Psoas muscle (tissue), 7 donors: ENCODE measurements at regions not wholly inside any gene's neighbourhood (a gene's known extent, or its start where the extent isn't known, plus 50 kb on each side); places are given as distances from the start of the nearest gene placed in this dataset.
"Not testable (repeated sequence)": the region's sequence is repeated elsewhere in the genome, so short reads cannot be mapped to it uniquely, and the experiment has no call there.

Source experiments
- ATAC-seq, 4 donors: fragments of 200-7000 bp; cut with Tn5 transposase; one replicate each; pipeline ENCODE4 v1.9.1; 2020; ENCODE audit warnings: moderate library complexity in 3 of 4, mild to moderate bottlenecking in 2 of 4
- DNase-seq, 2 donors: peaks; one replicate each; pipeline ENCODE4 v3.0.0-alpha.2; 2020
- H3K27ac ChIP-seq: fragments of 200-600 bp; one replicate; pipeline ENCODE4 v1.8.0; 2022
- H3K27me3 ChIP-seq, 3 donors: fragments of 200-600 bp in 1 of 3; one replicate each; pipeline versions ENCODE4 v1.6.1 to v1.8.0; 2013 to 2022; ENCODE audit warnings: low read length in 2 of 3, mild to moderate bottlenecking in 2 of 3, moderate library complexity in 1 of 3; ENCODE audit not compliant: insufficient read depth in 3 of 3
- H3K36me3 ChIP-seq, 2 donors: fragments of 200-600 bp in 1 of 2; one replicate each; pipeline versions ENCODE4 v1.6.1 to v1.8.0; 2013 to 2022; ENCODE audit warnings: low read depth in 1 of 2, mild to moderate bottlenecking in 1 of 2, moderate library complexity in 1 of 2; ENCODE audit not compliant: insufficient read depth in 1 of 2
- H3K4me1 ChIP-seq: fragments of 200-600 bp; one replicate; pipeline ENCODE4 v1.8.0; 2022
- H3K4me3 ChIP-seq: fragments of 200-600 bp; one replicate; pipeline ENCODE4 v1.8.0; 2022; ENCODE audit warnings: mild to moderate bottlenecking
- H3K9me3 ChIP-seq: fragments of 200-600 bp; one replicate; pipeline ENCODE4 v1.8.0; 2022
- WGBS, 3 donors: extraction: QIAGEN DNeasy Blood & Tissue Kit; methylation state at CpG; one replicate each; pipeline versions ENCODE4 v1.1.6 to v1.1.7; 2013; 5-methylcytosine and 5-hydroxymethylcytosine counted together
- intact Hi-C, 2 donors: fragments of 100-400 bp; cut with DNase I; formaldehyde crosslinking; loops; one replicate each; pipeline versions ENCODE4 v1.11.0 to v1.14.2; 2022
- TF ChIP-seq, protein P1 (sequence below): fragments of 200-600 bp; IDR thresholded peaks from one replicate; pipeline ENCODE4 v1.8.0; 2022; ENCODE audit warnings: antibody characterized with exemption
- donor health status: healthy with polysubstance abuse.
- donor health status: DM: no; HTN: no; CAD: no; lungs with moderate emphysema.
- donor health status: Bipolar disorder and iron deficiency.
- donor health status: healthy.
- donor health status: DM: yes; HTN: yes; CAD: no.
- donor health status: DM: no; HTN: no; CAD: no.
- donor health status: DM: yes; HTN: yes; CAD: no.

DNA sequence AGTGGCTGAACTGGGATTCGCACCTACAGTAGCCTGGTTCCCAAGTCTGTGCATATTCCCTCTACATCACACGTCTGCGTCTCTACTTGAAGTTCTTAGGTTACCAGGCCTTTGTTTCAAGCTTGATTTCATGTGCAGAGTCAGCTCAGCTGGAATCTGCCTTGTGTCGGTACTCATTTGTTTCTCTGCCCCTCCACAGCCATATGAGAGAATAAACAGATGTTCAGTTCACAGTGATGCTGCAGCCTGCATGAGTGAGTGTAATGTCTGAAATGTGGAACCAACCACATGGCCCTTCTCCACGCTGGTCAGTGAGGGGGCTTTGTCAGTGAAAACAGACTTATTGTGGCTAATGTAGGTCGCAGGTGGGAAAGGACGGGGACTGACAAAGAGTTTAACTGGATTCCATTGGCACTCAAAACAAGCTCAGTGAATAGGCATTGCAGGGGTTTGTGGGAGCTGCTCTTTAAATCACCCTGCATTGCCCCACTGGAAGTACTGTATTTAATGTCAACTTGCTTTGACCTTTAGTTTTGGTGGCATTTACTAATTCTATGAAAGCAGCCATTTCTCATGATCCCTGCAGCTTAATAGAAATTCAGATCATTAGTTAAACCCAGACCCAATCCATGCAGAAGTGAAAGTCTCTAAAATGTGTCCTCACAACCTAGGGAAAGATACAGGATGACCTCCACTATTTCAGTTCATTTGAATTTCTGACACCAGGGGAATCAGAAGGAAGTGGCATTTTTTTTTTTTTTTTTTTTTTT is 136.4 kb upstream of the FAM78B start:
- TF ChIP-seq, protein P1, sequence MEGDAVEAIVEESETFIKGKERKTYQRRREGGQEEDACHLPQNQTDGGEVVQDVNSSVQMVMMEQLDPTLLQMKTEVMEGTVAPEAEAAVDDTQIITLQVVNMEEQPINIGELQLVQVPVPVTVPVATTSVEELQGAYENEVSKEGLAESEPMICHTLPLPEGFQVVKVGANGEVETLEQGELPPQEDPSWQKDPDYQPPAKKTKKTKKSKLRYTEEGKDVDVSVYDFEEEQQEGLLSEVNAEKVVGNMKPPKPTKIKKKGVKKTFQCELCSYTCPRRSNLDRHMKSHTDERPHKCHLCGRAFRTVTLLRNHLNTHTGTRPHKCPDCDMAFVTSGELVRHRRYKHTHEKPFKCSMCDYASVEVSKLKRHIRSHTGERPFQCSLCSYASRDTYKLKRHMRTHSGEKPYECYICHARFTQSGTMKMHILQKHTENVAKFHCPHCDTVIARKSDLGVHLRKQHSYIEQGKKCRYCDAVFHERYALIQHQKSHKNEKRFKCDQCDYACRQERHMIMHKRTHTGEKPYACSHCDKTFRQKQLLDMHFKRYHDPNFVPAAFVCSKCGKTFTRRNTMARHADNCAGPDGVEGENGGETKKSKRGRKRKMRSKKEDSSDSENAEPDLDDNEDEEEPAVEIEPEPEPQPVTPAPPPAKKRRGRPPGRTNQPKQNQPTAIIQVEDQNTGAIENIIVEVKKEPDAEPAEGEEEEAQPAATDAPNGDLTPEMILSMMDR: no peak
- 37 to 47% (median 41%) methylated on average over 7 of the region's 7 CpGs for WGBS, 3 donors

DNA sequence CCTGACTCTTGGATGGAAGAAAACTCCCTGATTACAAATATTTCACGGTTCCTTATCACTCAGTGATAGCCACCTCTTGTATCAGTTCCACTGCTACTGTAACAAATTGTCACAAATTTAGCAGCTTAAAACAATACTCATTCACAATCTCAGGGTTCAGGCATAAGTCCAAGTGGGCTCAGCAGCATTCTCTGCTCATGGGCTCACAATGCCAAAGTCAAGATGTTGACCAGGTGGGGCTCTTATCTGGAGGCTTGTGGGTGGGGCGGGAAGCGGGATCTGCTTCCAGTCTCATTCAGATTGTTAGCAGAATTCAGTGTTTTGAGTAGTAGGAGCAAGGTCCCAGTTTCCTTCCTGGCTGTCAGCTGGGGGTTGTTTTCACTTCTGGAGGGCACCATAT is 137.3 kb upstream of the FAM78B start:
- no peak overlapping the region for H3K27ac ChIP-seq
- DNase-seq (no peak), ATAC-seq (no peak)
- H3K4me3 ChIP-seq: no peak overlapping the region
- 78 to 88% (median 80%) methylated on average over 3 of the region's 3 CpGs for WGBS, 3 donors
- intact Hi-C loops: no loop called here
- no peaks in the 10 kb centered on the region for H3K27me3 ChIP-seq
- H3K36me3 ChIP-seq: no peaks in the 10 kb centered on the region
- H3K4me1 ChIP-seq: no peaks in the 10 kb centered on the region
- TF ChIP-seq, protein P1: no peak
- no peaks in the 10 kb centered on the region for H3K9me3 ChIP-seq

More for the DNA sequence above, 136.4 kb upstream of the FAM78B start:
- DNase-seq: no peak
- no peaks in the 10 kb centered on the region for H3K36me3 ChIP-seq
- H3K4me1 ChIP-seq: no peaks in the 10 kb centered on the region
- H3K27me3 ChIP-seq: no peaks in the 10 kb centered on the region
- intact Hi-C loops: no loop called here
- ATAC-seq: no peak
- no peaks in the 10 kb centered on the region for H3K9me3 ChIP-seq
- no peak overlapping the region for H3K4me3 ChIP-seq
- H3K27ac ChIP-seq: no peak overlapping the region

DNA sequence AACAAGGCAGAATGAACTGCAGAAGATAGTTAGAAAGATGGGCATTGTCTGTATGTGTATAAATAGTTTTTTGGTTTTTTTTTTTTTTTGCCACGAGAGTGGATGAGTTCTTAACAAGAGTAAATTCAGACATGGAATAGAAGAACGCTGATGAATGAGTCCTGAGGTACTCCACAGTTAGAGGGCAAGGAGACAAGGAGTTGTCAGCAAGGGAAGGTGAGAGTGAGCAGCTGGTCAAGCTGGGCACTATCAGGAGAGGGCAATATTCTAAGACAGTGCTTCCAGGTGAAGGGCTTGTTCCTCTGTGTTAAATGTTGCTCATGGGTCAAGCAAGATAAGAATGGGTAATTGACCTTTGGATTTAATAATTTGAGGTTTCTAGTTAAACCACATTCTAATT is 138.6 kb upstream of the FAM78B start:
- no peaks in the 10 kb centered on the region for H3K4me1 ChIP-seq
- no peaks in the 10 kb centered on the region for H3K27me3 ChIP-seq
- H3K4me3 ChIP-seq: no peak overlapping the region
- H3K36me3 ChIP-seq: no peaks in the 10 kb centered on the region
- TF ChIP-seq, protein P1: no peak
- no peaks in the 10 kb centered on the region for H3K9me3 ChIP-seq
- WGBS, 3 donors: 78 to 90% (median 84%) methylated on average over 2 of the region's 2 CpGs
- H3K27ac ChIP-seq: no peak overlapping the region
- intact Hi-C loops: no loop called here
- DNase-seq (no peak), ATAC-seq (no peak)

DNA sequence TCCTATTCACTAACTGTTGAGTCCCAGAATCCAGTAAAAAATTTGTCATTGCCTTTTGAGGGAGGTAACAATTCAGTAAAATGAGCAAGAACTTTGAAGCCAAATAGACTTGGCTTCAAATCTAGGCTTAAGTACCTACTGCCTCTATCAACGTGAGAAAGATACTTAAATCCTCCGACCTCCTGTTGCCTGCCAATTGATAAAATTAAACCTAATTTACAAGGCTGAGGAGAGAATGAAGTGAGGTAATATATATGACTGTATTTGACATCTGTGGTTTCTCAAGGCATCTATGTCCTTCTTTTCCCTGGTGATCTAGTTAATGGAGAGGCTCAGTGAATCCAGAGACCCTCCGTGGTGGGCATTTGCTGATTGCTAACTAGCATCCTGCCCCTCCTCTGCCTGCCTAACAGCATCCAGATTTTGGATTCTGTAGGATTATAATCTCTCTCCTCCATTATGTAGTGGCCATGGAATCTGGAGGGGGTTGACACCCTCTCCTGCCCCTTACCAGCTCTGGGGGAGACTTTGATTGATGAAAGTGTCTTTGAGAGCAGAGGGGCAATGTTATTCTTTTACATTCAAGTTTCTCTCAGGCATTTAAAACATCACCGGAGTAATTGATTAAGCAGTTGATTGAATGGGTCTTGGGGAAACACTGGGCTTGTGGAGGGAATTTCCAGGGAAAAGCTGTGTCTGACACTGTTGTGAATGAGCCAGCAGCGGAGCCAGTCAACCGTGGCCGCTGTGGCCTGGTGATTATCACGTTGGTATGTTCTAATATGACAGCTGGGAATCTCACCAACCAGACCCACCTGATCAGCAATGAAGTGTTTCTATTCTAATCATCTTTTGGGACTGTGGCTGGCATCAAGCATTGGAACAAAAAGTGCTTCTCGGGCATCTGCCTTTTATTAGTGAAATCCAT is 140.7 kb upstream of the FAM78B start:
- Histone ChIP-seq H3K9me3 (no peaks in the 10 kb centered on the region), H3K27me3 (no peaks in the 10 kb centered on the region), H3K4me3 (no peak overlapping the region), H3K4me1 (no peaks in the 10 kb centered on the region), H3K27ac (no peak overlapping the region), H3K36me3 (no peaks in the 10 kb centered on the region)
- TF ChIP-seq, protein P1: no peak
- no peak for ATAC-seq
- 31 to 58% (median 33%) methylated on average over 9 of the region's 9 CpGs for WGBS, 3 donors
- no peak for DNase-seq
- intact Hi-C loops: no loop called here

DNA sequence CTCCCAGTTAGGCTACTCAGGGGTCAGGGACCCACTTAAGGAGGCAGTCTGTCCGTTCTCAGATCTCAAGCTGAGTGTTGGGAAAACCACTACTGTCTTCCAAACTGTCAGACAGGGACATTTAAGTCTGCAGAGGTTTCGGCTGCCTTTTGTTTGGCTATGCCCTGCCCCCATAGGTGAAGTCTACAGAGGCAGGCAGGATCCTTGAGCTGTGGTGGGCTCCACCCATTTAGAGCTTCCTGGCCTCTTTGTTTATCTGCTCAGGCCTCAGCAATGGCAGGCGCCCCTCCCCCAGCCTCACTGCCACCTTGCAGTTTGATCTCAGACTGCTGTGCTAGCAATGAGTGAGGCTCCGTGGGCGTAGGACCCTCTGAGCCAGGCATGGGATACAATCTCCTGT is 149.5 kb upstream of the FAM78B start:
- H3K36me3 ChIP-seq, H3K27me3 ChIP-seq, H3K4me1 ChIP-seq, H3K9me3 ChIP-seq, H3K4me3 ChIP-seq, ATAC-seq, intact Hi-C loops, H3K27ac ChIP-seq, DNase-seq: not testable (repeated sequence)
- WGBS, 3 donors: 75 to 82% (median 78%) methylated on average over 5 of the region's 5 CpGs
